ENCODE measurements at regions not wholly inside any gene's neighbourhood (a gene's known extent, or its start where the extent isn't known, plus 50 kb on each side); places are given as distances from the start of the nearest gene placed in this dataset.

DNA sequence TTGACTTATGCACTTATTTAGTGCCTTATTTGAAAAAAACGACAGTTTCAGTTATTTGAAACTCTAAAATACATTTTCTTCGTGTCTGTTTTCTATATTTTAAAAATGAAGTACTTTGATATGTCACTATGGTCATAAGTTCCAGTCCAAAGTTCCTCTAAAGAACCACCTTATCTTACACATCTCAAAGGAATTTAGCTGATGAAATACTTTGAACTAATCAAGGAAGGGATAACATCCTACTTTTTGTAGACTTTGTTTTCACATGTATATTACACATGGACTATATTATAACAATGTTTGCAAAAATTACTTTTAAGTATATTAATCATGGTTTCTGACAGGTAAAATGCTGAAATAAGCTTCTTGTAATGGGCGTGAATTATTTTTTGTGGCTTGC, 265.8 kb upstream of the ZNF717 start:
- H3K56ac ChIP-seq (replicated peaks; ENCODE audit: insufficient read length, low read depth, low read length) = no peak overlapping the region
- H3K4me3 ChIP-seq (ENCODE audit: extremely low read depth in 1 of 4, insufficient read depth in 2 of 4, low read depth in 3 of 4, low read length in 4 of 4) = no peak overlapping the region
- H4K20me1 ChIP-seq (replicated peaks in 1 of 2; ENCODE audit: control insufficient read depth in 1 of 2, insufficient read depth in 2 of 2, low read length in 2 of 2) = no peaks in the 10 kb centered on the region
- H3K4me2 ChIP-seq (ENCODE audit: insufficient read depth in 1 of 2, low read depth in 2 of 2, low read length in 2 of 2) = no peak overlapping the region
- FAIRE-seq (no peak), DNase-seq (ENCODE audit: low read depth in 1 of 2, low spot score in 2 of 2) (no peak)
- 0 out of 4 replicates have a peak, but pooled peaks cover 3 to 5% of the 10 kb centered on the region in 2 experiments for H3K9me3 ChIP-seq (ENCODE audit: insufficient read depth in 2 of 2, low read depth in 1 of 2, low read length in 1 of 2)
- H2BK15ac ChIP-seq (ENCODE audit: low read length) = no peak overlapping the region
- H2BK20ac ChIP-seq (ENCODE audit: low read length) = no peak overlapping the region
- no peak overlapping the region for H3K23ac ChIP-seq (ENCODE audit: insufficient read length)
- no peak overlapping the region for H3K9ac ChIP-seq (replicated peaks in 1 of 4; ENCODE audit: extremely low read depth in 1 of 4, low read depth in 3 of 4, low read length in 3 of 4)
- no peak overlapping the region for H4K8ac ChIP-seq (ENCODE audit: extremely low read depth, insufficient read depth, low read length)
- no peak overlapping the region for H2AFZ ChIP-seq (ENCODE audit: low read length)
- ChIA-PET CTCF (ENCODE audit: partially characterized antibody) (interaction anchor here (1.2 kb wide), 1 partner anchor 22 kb away, joined by 3 read pairs; no protein-coding TSS in a partner anchor), POLR2A (ENCODE audit: partially characterized antibody) (no interaction called here)
- no peak overlapping the region for H3K4ac ChIP-seq (replicated peaks; ENCODE audit: insufficient read length, low read depth, low read length)
- no peak overlapping the region for H2BK12ac ChIP-seq (ENCODE audit: low read depth, low read length)
- H3K36me3 ChIP-seq (ENCODE audit: control insufficient read depth in 2 of 4, insufficient read depth in 4 of 4, low read length in 3 of 4) = no peaks in the 10 kb centered on the region
- H3K4me1 ChIP-seq (replicated peaks in 1 of 4; ENCODE audit: control insufficient read depth in 3 of 4, insufficient read depth in 4 of 4, low read length in 3 of 4) = peaks cover 0 to 8% (median 0%) of the 10 kb centered on the region in 4 experiments; a peak in 1 of 7 replicates
- H2BK120ac ChIP-seq (replicated peaks; ENCODE audit: low read depth, low read length) = no peak overlapping the region
- no peak overlapping the region for H3K18ac ChIP-seq (ENCODE audit: extremely low read depth, low read length)
- no peak overlapping the region for H4K91ac ChIP-seq (replicated peaks; ENCODE audit: insufficient read length, low read length)
- 94% methylated on average over 3 of the region's 3 CpGs; no CpG with 5 or more reads in 1 of the 2 experiments for WGBS, 2 experiments (ENCODE audit: extremely low coverage in 1 of 2, insufficient coverage in 1 of 2, insufficient read length in 1 of 2, insufficient replicate concordance in 2 of 2, low coverage in 1 of 2, low lambda C conversion rate in 2 of 2, missing lambda C conversion rate in 1 of 2)
- no peak overlapping the region for H2AK5ac ChIP-seq (ENCODE audit: low read depth, low read length)
- H3K14ac ChIP-seq (ENCODE audit: insufficient read length) = no peak overlapping the region
- H3K79me2 ChIP-seq (ENCODE audit: control insufficient read depth in 1 of 2, insufficient read depth in 2 of 2, low read length in 2 of 2) = no peaks in the 10 kb centered on the region
- no peak overlapping the region for H4K5ac ChIP-seq (ENCODE audit: insufficient read length, low read depth, low read length)
- H3K23me2 ChIP-seq (ENCODE audit: low read depth, low read length) = no peaks in the 10 kb centered on the region
- H3K27me3 ChIP-seq (replicated peaks in 1 of 4; ENCODE audit: control insufficient read depth in 3 of 4, extremely low read depth in 1 of 4, insufficient read depth in 3 of 4, low read length in 3 of 4) = no peaks in the 10 kb centered on the region
- no peak overlapping the region for H3K27ac ChIP-seq (ENCODE audit: low read depth, low read length)
- no peak overlapping the region for H2BK5ac ChIP-seq (ENCODE audit: low read depth, low read length)
- no peaks in the 10 kb centered on the region for H3K79me1 ChIP-seq (ENCODE audit: low read depth, low read length)
- TF ChIP-seq JUND (IDR thresholded peaks at IDR 0.05; ENCODE audit: low read length) (no peak), NRF1 (IDR thresholded peaks at IDR 0.05; ENCODE audit: low read depth, low read length) (no peak), EZH2 (IDR thresholded peaks at IDR 0.05; ENCODE audit: low read depth, low read length, severe bottlenecking) (no peak)
- TF ChIP-seq, protein P1, sequence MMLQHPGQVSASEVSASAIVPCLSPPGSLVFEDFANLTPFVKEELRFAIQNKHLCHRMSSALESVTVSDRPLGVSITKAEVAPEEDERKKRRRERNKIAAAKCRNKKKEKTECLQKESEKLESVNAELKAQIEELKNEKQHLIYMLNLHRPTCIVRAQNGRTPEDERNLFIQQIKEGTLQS (IDR thresholded peaks at IDR 0.05; ENCODE audit: insufficient read depth, low read depth, low read length) = no peak

Measured in H1 (cell line).